GM13976 (cell line): ENCODE measurements at regions not wholly inside any gene's neighbourhood (a gene's known extent, or its start where the extent isn't known, plus 50 kb on each side); places are given as distances from the start of the nearest gene placed in this dataset.

Source experiments
- DNase-seq: peaks from one replicate; pipeline ENCODE4 v3.0.0; 2012; ENCODE audit warnings: low spot score
- CTCF ChIP-seq: IDR thresholded peaks from 2 replicates; pipeline ENCODE4 v1.5.1; 2012; ENCODE audit warnings: borderline replicate concordance, mild to moderate bottlenecking; ENCODE audit not compliant: insufficient read depth; ENCODE audit errors: extremely low read depth, missing control alignments, control extremely low read depth
- in situ Hi-C: fragments of 300-500 bp; cut with MboI; formaldehyde crosslinking; loops from one replicate; pipeline ENCODE4 v1.12.0; 2022; ENCODE audit warnings: low sequenced_read_pairs, mixed read lengths, inconsistent platforms; ENCODE audit not compliant: unreplicated experiment

- no peak for DNase-seq
- TF ChIP-seq CTCF, result no peak
- in situ Hi-C loops, result no loop called here
These were observed 207.6 kb downstream of the ANKRD60 start for GRCh38 chr20:58020656-58021454.

- in situ Hi-C loops, result no loop called here
- no peak for TF ChIP-seq CTCF
- DNase-seq, result no peak
These were observed 208.4 kb downstream of the ANKRD60 start for GRCh38 chr20:58019850-58020625.

GRCh38 chr20:58019027-58019849, 209.2 kb downstream of the ANKRD60 start:
- in situ Hi-C loops, result no loop called here
- DNase-seq, result no peak
- TF ChIP-seq CTCF, result no peak

GRCh38 chr20:58018590-58018989, 209.9 kb downstream of the ANKRD60 start:
- in situ Hi-C loops, result no loop called here
- no peak for TF ChIP-seq CTCF
- no peak for DNase-seq

- in situ Hi-C loops, result no loop called here
- DNase-seq, result no peak
These were observed 210.4 kb downstream of the ANKRD60 start for GRCh38 chr20:58017970-58018530.

More at GRCh38 chr20:58017970-58018530, 210.4 kb downstream of the ANKRD60 start:
- no peak for TF ChIP-seq CTCF
